UCSD-AML1 (cell line): ENCODE measurements at regions not wholly inside any gene's neighbourhood (a gene's known extent, or its start where the extent isn't known, plus 50 kb on each side); places are given as distances from the start of the nearest gene placed in this dataset.
A peak's percentile ranks its signal among the peaks of the same experiment; 100 is the strongest.
"Not testable (repeated sequence)": the region's sequence is repeated elsewhere in the genome, so short reads cannot be mapped to it uniquely, and the experiment has no call there.

Experiments used
- DNase-seq: peaks from one replicate; lab custom pipeline; 2025; ENCODE audit not compliant: unreplicated experiment; lab: John Stamatoyannopoulos, UW

GRCh38 chr5:32842813-32843530 is 131.9 kb downstream of the NPR3 start:
- DNase-seq, result peak; percentile 47

GRCh38 chr5:32843531-32843895 is 132.4 kb downstream of the NPR3 start:
- DNase-seq, result no peak

- no peak for DNase-seq
Observed at GRCh38 chr5:32845171-32845570, 134.1 kb downstream of the NPR3 start.

- DNase-seq, result no peak
Observed at GRCh38 chr5:32848120-32848519, 137.0 kb downstream of the NPR3 start.

GRCh38 chr5:32848681-32849080 is 137.6 kb downstream of the NPR3 start:
- DNase-seq, result no peak

- no peak for DNase-seq
Observed at GRCh38 chr5:32850817-32851496, 139.8 kb downstream of the NPR3 start.

GRCh38 chr5:32851559-32852173 is 140.5 kb downstream of the NPR3 start:
- no peak for DNase-seq

GRCh38 chr5:32852535-32852934 is 141.4 kb downstream of the NPR3 start:
- DNase-seq, result peak; percentile 37

- no peak for DNase-seq
Observed at GRCh38 chr5:32852976-32853375, 141.9 kb downstream of the NPR3 start.

GRCh38 chr5:32854473-32854872 is 143.4 kb downstream of the NPR3 start:
- DNase-seq, result no peak

- no peak for DNase-seq
Observed at GRCh38 chr5:32859211-32859641, 148.1 kb downstream of the NPR3 start.

- no peak for DNase-seq
Observed at GRCh38 chr5:32865475-32865874, 154.4 kb downstream of the NPR3 start.

- no peak for DNase-seq
Observed at GRCh38 chr5:32866138-32866537, 155.0 kb downstream of the NPR3 start.

GRCh38 chr5:32869216-32869615 is 158.1 kb downstream of the NPR3 start:
- DNase-seq, result no peak

- DNase-seq, result no peak
Observed at GRCh38 chr5:32876791-32877190, 165.7 kb downstream of the NPR3 start.

- not testable (repeated sequence) for DNase-seq
Observed at GRCh38 chr5:32879364-32879763, 168.2 kb downstream of the NPR3 start.

GRCh38 chr5:32880796-32881195 is 169.7 kb downstream of the NPR3 start:
- DNase-seq, result no peak

- DNase-seq, result no peak
Observed at GRCh38 chr5:32887390-32887789, 176.3 kb downstream of the NPR3 start.

- DNase-seq, result no peak
Observed at GRCh38 chr5:32889078-32889477, 178.0 kb downstream of the NPR3 start.

- DNase-seq, result no peak
Observed at GRCh38 chr5:32903613-32904012, 192.5 kb downstream of the NPR3 start.

GRCh38 chr5:32908641-32909040 is 197.5 kb downstream of the NPR3 start:
- DNase-seq, result no peak

- no peak for DNase-seq
Observed at GRCh38 chr5:32909207-32909606, 198.1 kb downstream of the NPR3 start.
